HG02571 (cell line): ENCODE measurements at regions not wholly inside any gene's neighbourhood (a gene's known extent, or its start where the extent isn't known, plus 50 kb on each side); places are given as distances from the start of the nearest gene placed in this dataset.

Source experiments
- ATAC-seq: cut with Tn5 transposase; IDR thresholded peaks from one replicate; pipeline ENCODE4 v1.9.1; 2021; ENCODE audit warnings: mild to moderate bottlenecking, moderate library complexity; ENCODE audit not compliant: unreplicated experiment

- ATAC-seq, result no peak
Observed at GRCh38 chr16:59941594-59941993, 1207.5 kb upstream of the GOT2 start.

- ATAC-seq, result no peak
Observed at GRCh38 chr16:59920054-59920453, 1185.9 kb upstream of the GOT2 start.

GRCh38 chr16:59913666-59914065, 1179.5 kb upstream of the GOT2 start:
- no peak for ATAC-seq

GRCh38 chr16:59909262-59909661, 1175.1 kb upstream of the GOT2 start:
- no peak for ATAC-seq

GRCh38 chr16:59907611-59908010, 1173.5 kb upstream of the GOT2 start:
- ATAC-seq, result no peak

GRCh38 chr16:59905606-59906005, 1171.5 kb upstream of the GOT2 start:
- ATAC-seq, result no peak

- no peak for ATAC-seq
Observed at GRCh38 chr16:59905131-59905530, 1171.0 kb upstream of the GOT2 start.

- no peak for ATAC-seq
Observed at GRCh38 chr16:59899940-59900339, 1165.8 kb upstream of the GOT2 start.

- no peak for ATAC-seq
Observed at GRCh38 chr16:59892376-59892775, 1158.3 kb upstream of the GOT2 start.

- ATAC-seq, result no peak
Observed at GRCh38 chr16:59887856-59888255, 1153.7 kb upstream of the GOT2 start.

- no peak for ATAC-seq
Observed at GRCh38 chr16:59886021-59886420, 1151.9 kb upstream of the GOT2 start.

GRCh38 chr16:59881376-59881775, 1147.3 kb upstream of the GOT2 start:
- ATAC-seq, result no peak

- no peak for ATAC-seq
Observed at GRCh38 chr16:59880611-59881010, 1146.5 kb upstream of the GOT2 start.

- ATAC-seq, result no peak
Observed at GRCh38 chr16:59878999-59879398, 1144.9 kb upstream of the GOT2 start.

GRCh38 chr16:59878479-59878878, 1144.4 kb upstream of the GOT2 start:
- no peak for ATAC-seq

- no peak for ATAC-seq
Observed at GRCh38 chr16:59864981-59865666, 1131.0 kb upstream of the GOT2 start.

- ATAC-seq, result no peak
Observed at GRCh38 chr16:59859676-59860402, 1125.7 kb upstream of the GOT2 start.

- ATAC-seq, result no peak
Observed at GRCh38 chr16:59854846-59855439, 1120.8 kb upstream of the GOT2 start.

- ATAC-seq, result no peak
Observed at GRCh38 chr16:59849716-59850115, 1115.6 kb upstream of the GOT2 start.

- no peak for ATAC-seq
Observed at GRCh38 chr16:59848296-59848695, 1114.2 kb upstream of the GOT2 start.

- no peak for ATAC-seq
Observed at GRCh38 chr16:59840169-59840568, 1106.1 kb upstream of the GOT2 start.

- no peak for ATAC-seq
Observed at GRCh38 chr16:59826767-59827166, 1092.7 kb upstream of the GOT2 start.
